Islet precursor cell (in vitro differentiated cells): ENCODE measurements at regions not wholly inside any gene's neighbourhood (a gene's known extent, or its start where the extent isn't known, plus 50 kb on each side); places are given as distances from the start of the nearest gene placed in this dataset.

Source experiments
- DNase-seq: peaks from one replicate; pipeline ENCODE4 v3.0.0-alpha.2; 2018

DNA sequence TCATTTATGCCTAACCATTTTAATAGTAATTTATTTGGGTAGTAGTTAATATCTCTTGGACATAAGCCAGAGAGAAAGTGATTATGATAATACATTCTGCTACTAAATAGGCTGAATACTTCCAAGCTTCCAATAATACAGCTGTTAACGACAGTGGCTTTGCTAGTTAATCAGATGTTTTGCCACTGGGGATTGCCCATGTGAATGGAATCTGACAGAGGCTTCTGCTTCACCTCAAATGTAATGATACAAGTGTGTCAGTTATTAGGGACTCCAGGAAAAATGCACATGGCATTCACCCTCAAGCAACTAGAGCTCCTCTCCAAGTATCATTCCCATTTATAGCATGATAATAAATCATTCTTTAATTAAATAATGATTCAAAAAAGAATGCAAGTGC lies 185.0 kb upstream of the TMEFF2 start:
- DNase-seq: no peak

DNA sequence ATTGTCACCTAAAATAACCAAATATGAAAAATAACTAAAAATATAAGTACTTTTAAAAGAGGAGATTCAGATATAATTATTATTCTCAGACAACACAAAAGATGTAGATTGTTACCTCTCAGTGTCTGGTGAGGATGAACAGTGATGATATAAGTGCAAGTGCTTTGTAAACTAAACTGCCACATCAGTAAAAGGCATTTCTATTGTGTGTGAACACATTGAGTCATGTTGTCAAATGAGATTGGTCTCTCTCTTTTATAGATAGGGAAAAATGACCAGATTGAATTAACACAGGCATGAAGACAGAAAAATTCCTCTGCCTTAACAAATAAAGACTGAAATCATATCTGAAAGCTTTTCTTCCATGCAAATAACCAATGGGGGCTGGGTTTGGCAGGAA lies 182.4 kb upstream of the TMEFF2 start:
- no peak for DNase-seq

DNA sequence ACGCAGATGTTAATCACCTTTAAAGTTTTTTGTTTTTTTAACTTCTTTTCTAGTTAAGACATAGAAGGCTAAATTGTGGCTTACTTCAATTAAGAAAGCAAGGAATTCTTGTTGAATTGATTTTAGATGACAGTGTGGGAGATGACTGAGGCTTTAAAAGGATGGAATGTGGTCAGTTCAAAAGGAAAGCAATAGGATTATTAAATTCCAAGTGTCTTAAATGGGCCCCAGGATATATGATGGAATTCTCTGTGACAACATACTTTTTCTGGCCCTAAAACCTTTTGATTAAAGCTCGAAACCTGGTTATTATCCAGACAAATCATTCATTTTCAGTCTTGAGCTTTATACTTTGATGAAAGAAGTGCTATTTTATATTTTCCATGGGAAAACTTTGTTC lies 179.0 kb upstream of the TMEFF2 start:
- DNase-seq: no peak

DNA sequence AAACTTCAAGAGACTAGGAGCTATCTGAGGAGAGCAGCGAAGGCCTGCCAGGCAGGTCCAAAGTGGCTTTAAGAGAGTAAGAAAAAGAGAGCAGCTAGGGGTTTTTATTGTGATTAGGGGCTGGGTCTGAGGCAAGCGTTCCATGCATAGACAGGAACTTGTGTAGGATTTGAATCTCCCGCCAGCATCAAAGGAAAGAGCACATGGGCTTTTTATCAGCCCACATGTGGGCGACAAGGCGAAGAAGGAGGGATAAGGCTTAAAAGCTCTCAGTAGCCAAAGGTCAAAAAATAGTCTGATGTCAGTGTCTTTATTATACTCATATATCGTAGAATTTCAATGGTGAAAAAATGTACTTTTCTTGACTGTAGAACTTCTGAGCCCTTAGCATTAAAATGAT lies 178.5 kb upstream of the TMEFF2 start:
- DNase-seq: no peak

DNA sequence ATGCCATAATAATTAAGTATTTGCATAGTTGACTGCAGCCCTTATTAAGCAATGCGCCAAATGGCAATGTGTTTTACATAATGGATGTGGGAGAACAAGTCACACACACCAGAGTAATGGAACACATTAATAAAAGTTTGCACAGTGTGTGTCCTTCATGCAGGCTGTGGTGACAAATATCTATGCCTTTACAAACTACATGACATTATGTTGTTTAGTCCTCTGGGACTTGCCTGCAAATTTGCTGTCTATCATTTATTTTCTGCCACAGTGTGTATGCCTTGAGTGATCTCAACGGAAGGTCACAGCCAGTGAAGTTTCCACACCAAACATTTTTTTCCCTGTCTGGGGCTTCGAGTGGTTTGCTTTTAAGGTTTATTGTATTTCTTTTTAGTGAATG lies 175.2 kb upstream of the TMEFF2 start:
- DNase-seq: no peak

DNA sequence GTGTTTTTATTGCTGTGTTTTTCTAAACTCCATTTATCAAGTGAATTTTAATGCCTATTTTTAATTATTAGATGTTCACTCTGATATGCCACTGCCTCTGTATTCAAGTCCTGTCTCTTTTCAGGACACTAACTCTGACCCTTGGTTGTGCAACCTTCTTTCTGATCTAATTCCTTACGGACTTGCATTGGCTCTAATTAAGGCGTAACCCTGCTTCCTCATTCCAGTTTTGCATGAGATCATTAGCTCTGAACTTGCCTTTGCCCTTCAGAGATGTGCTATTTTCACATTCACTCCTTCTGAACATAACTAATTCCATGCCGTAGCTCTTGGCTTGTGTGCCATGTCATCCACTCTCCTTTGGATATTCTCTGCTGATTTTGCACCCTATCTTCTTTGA lies 162.5 kb upstream of the TMEFF2 start:
- no peak for DNase-seq

DNA sequence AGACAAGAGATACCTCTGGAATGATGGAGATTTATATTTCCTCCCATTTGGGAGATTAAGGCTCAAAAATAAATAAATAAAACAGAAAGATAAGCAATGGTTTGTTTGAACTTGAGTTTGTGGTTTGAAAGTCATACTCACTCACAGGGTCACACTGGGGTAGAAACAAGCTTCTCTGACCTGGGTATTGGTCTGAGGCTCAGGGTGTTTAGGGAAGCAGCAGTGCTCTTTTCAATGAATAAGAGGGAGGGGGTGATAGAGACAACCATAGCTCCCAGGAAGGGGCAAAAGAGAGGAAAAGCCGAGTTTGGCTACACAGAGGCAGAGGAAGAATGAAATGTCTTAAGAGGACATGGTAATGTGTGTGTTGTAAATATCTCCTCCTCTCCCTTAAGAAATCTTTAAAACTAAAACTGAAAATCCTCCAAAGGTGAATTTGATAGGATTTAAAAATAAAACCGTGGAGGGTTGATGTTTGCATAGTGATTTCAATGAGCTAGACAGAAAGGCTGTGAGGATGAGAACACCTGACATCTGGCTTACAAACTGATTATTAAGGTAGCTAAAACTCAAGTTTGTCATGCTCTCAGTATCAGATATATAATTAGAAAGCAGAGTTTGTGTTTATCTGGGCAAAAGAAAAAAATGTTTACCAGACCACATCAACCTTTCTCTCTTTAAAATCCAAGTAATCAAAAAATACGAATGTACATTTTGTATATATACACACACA lies 159.9 kb upstream of the TMEFF2 start:
- no peak for DNase-seq

DNA sequence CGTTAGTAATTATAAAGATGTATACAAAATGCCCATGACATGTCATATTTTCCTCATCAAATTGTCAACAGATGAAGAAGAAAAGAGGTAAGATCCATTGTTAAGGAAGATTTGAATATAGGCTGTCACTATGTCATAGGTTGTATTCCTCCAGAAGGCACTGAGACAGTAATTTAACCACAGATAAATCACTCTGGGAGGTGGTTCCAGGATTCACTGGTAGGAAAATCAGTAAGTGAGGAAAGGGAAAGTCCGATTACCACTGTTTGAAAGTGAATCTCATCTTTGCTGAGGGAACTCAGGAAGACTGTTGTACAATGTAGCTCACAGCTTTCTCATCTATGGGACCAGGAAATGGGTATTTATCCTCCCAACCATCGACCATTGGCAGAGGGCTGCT lies 152.8 kb upstream of the TMEFF2 start:
- DNase-seq: no peak

DNA sequence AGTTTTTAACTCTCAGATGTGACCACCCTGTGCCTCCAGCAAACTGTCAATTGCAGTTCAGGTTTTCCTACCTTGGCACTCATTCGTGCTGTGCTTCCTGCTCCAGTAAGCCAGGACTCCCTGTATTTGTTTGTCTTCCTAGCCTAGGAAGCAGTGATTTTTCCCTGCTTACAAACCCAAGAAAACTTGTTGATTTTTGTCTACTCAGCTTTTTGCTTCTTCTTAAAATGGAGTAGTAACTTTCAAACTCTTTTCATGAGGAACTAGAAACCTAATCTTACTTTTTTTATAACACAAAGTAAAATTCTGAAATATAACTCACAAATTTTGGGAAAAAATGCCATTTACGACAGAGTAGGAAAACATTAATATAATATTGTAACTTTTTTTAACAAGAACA lies 150.6 kb upstream of the TMEFF2 start:
- DNase-seq: no peak

DNA sequence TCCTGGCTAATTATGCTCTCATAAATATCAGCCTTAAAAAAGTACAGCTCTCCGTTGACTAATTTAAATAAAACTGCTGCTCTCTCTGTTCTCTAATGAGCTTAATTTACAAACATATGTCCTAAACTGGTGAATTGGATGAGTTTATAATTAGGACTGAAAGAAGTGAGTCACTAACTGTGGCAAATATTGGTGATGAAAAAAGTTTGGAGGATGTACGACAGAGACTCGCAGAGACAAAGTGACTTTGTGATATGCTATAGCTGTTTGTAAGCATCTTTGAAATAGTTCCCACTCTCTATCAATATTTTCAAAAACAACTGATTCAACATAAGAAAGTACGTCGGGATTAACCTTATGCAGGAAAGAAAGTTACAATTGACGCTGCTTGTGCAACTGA lies 138.9 kb upstream of the TMEFF2 start:
- DNase-seq: no peak

DNA sequence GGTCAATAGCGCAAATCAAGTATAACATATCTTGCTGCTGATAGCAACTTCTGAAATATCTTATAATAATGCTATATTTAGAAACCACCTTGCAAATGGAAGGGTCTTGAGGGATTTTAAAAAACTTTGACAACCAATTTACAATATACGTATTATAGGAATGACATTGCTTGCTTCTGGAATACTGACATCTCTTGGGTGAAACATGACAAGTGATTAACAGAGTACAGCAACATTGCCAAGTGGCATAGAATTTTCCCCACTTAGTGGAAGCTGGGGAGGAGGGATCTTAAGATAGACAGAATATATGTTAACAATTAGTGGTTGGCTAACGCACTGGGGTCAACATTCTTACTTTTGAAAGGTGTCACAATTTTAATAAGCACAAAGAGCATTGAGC lies 133.6 kb upstream of the TMEFF2 start:
- no peak for DNase-seq

DNA sequence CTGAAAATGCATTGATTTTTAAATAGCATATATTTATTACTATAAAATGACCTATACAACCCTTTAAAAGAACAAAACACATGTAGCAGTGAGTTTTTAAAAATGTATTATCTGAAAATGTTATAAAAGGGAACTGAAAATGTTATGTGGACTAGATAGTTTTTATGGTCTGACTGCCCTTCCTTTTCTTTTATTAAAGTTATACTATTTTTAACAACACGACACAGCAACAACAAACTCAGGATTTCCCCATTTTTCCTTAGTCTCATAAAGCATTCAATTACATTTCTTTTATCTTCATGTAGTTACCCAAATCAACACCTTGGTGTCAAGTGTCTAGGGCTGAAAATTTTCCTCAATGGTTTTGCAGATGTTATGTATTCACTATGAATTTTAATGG lies 132.8 kb upstream of the TMEFF2 start:
- DNase-seq: no peak

DNA sequence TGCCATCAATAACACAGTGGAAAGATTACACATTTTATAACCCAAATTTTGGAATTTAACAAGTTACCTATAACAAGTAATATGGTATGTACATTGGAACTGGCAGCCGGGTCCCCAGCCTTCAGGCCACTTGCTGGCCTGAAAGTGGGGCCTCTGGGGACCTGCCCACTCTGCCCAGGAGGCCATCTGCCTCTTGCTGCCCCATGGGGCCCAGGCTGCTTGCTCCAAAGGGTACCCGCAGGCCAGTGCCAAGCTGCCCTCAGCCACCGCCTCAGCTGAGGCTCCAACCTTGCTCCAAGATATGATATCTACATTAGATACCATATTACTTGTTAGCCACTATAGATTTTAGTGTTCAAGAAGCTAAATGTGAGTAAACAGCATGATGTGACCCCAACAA lies 120.8 kb upstream of the TMEFF2 start:
- DNase-seq: no peak

DNA sequence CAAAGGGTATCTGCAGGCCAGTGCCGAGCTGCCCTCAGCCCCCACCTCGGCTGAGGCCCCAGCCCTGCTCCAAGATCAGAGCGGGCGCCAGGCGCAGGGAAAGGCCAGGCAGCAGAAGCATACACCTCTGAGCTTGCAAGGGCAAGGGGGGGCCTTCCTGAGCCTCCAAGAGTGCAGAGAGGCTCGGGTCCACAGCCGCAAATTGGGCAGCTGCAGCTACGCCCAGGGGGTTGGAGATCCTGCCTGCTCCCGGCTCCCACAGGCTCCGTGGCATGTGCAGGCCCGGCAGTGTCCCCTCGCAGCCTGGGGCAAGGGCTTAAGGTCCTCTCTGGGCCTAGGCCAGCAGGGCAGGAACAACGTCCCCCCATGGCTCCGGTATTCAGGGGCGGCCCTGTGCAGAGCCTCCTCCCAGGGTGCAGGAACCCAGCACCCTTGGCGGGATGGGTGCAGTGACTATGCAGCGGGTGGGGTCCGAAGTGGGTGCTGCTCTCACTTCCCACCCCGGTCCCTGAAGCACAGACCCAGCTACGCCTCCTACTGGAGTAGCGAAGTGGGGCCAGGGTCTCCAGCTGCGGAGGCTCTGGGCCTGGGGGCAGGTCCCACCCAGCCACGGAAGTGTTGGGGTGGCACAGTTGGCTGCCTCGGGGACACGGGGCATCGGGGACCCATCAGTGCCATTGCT lies 120.2 kb upstream of the TMEFF2 start:
- no peak for DNase-seq

DNA sequence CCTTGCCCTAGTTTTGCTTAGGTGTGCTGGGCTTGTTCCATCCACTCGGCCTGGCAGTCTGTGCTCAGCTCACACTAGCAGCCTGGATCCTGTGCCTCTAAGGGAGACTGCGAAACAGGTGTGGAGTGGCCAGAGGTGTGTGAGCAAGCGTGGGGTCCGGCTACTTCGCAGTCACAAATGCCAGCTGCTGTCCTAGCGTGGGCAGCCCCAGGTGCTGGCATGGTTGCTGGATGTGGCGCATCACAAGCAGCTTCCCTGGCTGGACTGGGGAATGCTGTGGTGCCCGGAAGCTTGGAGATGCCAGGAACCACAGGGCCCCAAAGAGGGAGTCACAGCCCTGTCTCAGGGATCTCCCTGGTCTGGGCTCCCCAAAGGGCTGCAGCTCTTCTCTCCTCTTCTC lies 119.0 kb upstream of the TMEFF2 start:
- no peak for DNase-seq

DNA sequence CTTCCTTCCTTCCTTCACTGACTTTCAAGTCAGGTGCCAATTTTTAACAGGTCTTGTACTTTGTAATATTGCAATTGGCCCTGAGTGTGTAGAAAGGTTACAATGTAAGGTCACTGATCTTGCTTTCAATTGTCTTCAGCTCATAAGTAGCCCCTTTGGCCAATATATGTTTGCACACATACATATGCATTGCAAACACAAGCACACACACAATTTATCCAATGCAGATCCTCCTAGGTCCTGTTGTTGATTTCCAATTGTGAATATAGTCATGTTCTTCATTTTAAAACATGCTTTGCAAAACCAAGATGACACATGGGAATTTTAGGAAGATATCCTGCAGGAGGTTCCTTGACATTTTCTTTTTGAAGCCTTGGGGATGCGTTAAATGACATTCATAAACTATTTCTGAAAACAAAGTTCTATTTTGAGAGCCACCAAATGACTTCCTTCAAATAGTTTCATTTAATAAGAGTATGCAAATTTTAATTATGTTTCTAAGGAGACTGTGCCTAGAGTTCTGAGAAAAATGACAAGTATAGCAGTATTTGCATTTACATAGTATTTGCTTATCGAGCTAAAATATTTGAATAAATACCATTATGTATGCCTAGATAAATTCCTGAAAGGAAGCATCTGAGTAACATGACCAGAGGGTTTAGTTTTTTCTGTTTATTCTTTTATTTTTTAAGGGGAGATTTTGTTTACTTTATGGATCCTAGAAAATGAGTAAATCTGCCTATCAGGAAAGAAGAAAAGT lies 117.1 kb upstream of the TMEFF2 start:
- no peak for DNase-seq

DNA sequence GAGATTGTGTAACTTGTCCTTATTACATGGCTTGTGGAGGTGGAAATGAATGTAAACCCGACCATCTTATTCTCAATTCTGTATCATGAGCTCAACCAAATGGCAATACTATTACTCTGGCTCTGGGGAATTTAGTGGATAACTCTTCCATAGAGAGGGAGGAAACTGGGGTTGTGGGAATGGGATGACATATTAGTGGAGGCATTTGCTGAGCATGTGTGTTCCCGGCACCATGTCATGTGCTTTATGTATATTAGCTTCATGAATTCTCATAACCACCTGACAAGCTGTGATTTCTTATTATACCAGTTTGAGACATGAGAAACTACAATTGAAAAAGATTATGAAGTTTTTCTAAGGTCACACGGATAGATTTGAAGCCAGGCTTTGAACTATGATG lies 112.8 kb upstream of the TMEFF2 start:
- no peak for DNase-seq

DNA sequence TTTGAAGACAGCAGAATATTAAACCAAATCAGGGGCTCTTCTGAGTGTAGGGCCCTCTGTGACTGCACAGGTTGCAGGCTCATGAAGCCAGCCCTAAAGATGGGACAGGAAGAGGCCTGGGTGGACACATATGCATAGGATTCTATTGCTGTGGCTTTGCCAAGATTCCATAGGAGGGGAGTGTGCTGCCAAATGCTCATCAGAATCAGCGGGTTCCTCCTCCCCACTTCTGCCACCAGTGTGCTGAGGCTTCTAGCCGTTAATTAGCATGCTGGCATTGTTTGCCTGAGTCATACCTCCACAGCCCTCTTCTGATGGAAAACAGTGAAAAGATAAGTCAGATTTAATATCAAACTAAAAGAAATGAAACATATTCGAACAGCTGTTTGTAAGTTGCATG lies 103.9 kb upstream of the TMEFF2 start:
- DNase-seq: peak; percentile 59

DNA sequence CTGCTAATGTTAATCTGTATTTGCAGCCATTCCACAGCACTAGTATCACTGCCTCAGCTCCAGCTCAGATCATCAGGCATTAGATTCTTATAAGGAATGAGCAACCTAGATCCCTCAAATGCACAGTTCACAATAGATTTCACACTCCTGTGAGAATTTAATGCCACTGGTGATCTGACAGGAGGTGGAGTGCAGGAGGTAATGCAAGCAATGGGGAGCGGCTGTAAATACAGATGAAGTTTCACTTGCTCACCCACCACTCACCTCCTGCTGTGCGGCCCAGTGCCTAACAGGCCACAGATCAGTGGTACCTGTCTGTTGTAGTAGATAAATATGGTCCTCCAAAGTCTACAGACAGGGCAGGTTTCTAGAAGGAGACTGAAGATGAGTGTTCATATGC lies 97.7 kb upstream of the TMEFF2 start:
- DNase-seq: no peak

DNA sequence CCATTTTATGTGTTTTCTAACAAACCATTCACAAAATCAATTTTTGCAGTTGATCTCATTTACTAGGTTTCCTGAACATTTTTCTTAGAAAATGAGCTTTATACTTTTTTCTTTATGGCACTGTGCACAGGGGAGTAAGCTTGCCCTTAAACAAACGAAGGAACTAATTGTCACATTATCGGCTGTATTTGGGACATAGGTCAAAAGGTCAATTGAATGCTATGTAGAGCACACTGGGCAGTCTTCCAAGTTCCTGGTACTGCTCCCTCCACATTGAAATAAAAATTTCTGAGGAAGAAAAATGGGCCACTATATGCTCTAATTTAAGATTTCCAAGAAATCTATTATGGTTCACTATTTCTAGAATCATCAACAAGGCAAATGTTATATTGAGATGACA lies 93.6 kb upstream of the TMEFF2 start:
- no peak for DNase-seq

DNA sequence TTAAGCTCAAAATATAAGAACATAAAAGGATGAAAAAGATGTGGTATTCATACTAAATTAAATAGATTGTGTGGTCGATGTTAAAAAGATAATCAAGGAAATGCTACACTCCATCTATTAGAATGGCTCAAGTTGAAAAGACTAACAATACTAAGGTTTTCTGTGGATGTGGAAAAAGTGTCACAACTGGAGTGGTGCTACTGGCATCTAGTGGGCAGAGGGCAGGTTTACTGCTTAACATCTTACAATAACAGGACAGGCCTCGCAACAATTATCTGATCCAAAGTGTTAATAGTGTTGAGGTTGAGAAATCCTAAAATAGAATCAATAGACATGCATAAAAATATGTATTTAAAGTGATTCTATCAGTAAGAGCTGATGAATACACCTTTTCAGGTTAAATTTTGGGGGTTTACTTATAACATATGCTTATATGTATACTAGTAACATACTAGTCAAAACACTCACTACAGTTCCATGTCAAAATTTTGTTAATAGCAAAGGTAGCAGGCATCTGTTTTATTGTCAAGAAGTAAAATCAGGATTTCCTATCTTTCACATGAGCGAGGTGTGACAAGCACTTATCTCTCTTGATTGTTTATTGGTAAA lies 91.5 kb upstream of the TMEFF2 start:
- DNase-seq: no peak

DNA sequence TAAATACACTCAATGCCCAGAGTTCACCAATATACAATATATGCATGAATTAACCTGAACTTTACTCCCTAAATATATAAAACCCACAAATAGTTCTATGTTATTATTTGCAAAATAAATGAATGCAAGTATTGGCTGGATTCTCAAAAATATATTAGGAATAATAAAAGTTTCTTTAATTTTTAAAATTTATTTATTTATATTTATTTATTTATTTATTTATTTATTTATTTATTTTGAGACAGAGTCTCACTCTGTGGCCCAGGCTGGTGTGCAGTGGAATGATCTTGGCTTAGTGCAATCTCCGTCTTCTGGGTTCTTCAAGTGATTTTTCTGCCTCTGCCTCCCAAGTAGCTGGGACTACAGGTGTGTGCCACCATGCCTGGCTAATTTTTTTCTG lies 88.7 kb upstream of the TMEFF2 start:
- DNase-seq: no peak

DNA sequence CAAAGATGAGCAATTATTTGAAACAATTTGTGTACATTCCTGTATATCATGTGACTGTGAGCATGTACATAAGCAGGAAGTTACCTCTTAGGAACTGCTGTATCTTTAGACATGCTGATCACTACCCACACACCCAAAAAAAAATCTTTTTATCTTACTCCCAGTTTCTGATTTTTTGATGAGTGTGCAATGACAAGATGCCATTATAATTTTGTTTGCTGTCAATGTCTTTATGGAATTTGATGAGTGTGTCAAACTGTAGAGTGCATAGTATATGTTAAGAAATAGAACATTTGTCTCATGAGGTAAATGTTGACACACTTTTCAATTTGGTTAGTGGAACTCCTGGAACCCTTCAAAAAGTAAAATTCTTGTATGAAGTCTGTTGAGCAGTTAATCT lies 84.0 kb upstream of the TMEFF2 start:
- no peak for DNase-seq
